IMR-90 (cell line): ENCODE measurements at regions not wholly inside any gene's neighbourhood (a gene's known extent, or its start where the extent isn't known, plus 50 kb on each side); places are given as distances from the start of the nearest gene placed in this dataset.

Experiments used
- BHLHE40 ChIP-seq: fragments of 150-350 bp; IDR thresholded peaks from 2 replicates; pipeline ENCODE4 v1.6.1; 2016; ENCODE audit warnings: mild to moderate bottlenecking, low read depth, low read length
- CEBPB ChIP-seq: IDR thresholded peaks from 2 replicates; pipeline ENCODE4 v1.6.1; 2012; ENCODE audit warnings: low read depth, low read length, improper control_type of control experiment
- CTCF ChIP-seq: conservative IDR thresholded peaks from 2 replicates; pipeline ENCODE4 v1.5.1; 2012; ENCODE audit warnings: mild to moderate bottlenecking, low read depth, low read length, improper control_type of control experiment
- ELK1 ChIP-seq: fragments of 150-350 bp; IDR thresholded peaks from 2 replicates; pipeline ENCODE4 v1.6.1; 2016; ENCODE audit warnings: low read depth, mild to moderate bottlenecking, low read length, moderate library complexity, borderline replicate concordance
- FOS ChIP-seq: fragments of 150-350 bp; IDR thresholded peaks from 2 replicates; pipeline ENCODE4 v1.6.1; 2016; ENCODE audit warnings: low read depth, low read length
- POLR2A ChIP-seq: IDR thresholded peaks from 2 replicates; pipeline ENCODE4 v1.6.1; 2012; ENCODE audit warnings: mild to moderate bottlenecking, low read depth, low read length
- RCOR1 ChIP-seq: IDR thresholded peaks from 2 replicates; pipeline ENCODE4 v1.6.1; 2012; ENCODE audit warnings: mild to moderate bottlenecking, low read length, improper control_type of control experiment; ENCODE audit not compliant: insufficient replicate concordance
- RFX5 ChIP-seq: IDR thresholded peaks from 2 replicates; pipeline ENCODE4 v1.8.0; 2012; ENCODE audit warnings: low read depth, mild to moderate bottlenecking, low read length, moderate library complexity
- USF2 ChIP-seq: fragments of 150-350 bp; IDR thresholded peaks from 2 replicates; pipeline ENCODE4 v1.6.1; 2017; ENCODE audit warnings: mild to moderate bottlenecking, antibody characterized with exemption, low read length, low read depth

GRCh38 chr22:34669001-34669400, 397.0 kb upstream of the ISX start:
- no peak for TF ChIP-seq RFX5
- TF ChIP-seq POLR2A: no peak
- TF ChIP-seq CTCF: no peak
- no peak for TF ChIP-seq CEBPB
- no peak for TF ChIP-seq RCOR1
- TF ChIP-seq ELK1: no peak
- no peak for TF ChIP-seq FOS
- TF ChIP-seq BHLHE40: no peak
- TF ChIP-seq USF2: no peak
